ENCODE measurements at regions not wholly inside any gene's neighbourhood (a gene's known extent, or its start where the extent isn't known, plus 50 kb on each side); places are given as distances from the start of the nearest gene placed in this dataset.
A peak's percentile ranks its signal among the peaks of the same experiment; 100 is the strongest.

GRCh38 chr3:29065211-29065785, 215.6 kb upstream of the RBMS3 start:
- TF ChIP-seq CTCF (optimal IDR thresholded peaks at IDR 0.05 in 1 of 3, IDR thresholded peaks at IDR 0.05 in 1 of 3, conservative IDR thresholded peaks at IDR 0.05 in 1 of 3; ENCODE audit: extremely low read depth in 1 of 3, insufficient read depth in 2 of 3, low read length in 3 of 3): no peak
- no peak for TF ChIP-seq EZH2 (IDR thresholded peaks at IDR 0.05; ENCODE audit: low read length)

GRCh38 chr3:29067007-29067406, 213.9 kb upstream of the RBMS3 start:
- TF ChIP-seq EZH2 (IDR thresholded peaks at IDR 0.05; ENCODE audit: low read length) (no peak), CTCF (optimal IDR thresholded peaks at IDR 0.05 in 1 of 3, IDR thresholded peaks at IDR 0.05 in 1 of 3, conservative IDR thresholded peaks at IDR 0.05 in 1 of 3; ENCODE audit: extremely low read depth in 1 of 3, insufficient read depth in 2 of 3, low read length in 3 of 3) (no peak)
- no peak overlapping the region for H3K9ac ChIP-seq (ENCODE audit: control insufficient read depth, extremely low read depth, insufficient read depth, low read length)
- H3K4me2 ChIP-seq (ENCODE audit: control insufficient read depth, extremely low read depth, insufficient read depth, low read depth, low read length): no peak overlapping the region
- H3K4me1 ChIP-seq (ENCODE audit: control insufficient read depth, extremely low read depth, insufficient read depth, low read length): peaks cover 16% of the 10 kb centered on the region
- no peaks in the 10 kb centered on the region for H4K20me1 ChIP-seq (ENCODE audit: control insufficient read depth, extremely low read depth, insufficient read depth, low read length)
- no peak overlapping the region for H2AFZ ChIP-seq (ENCODE audit: control insufficient read depth, low read length)
- FAIRE-seq: peak; percentile 71
- no peaks in the 10 kb centered on the region for H3K79me2 ChIP-seq (ENCODE audit: control insufficient read depth, insufficient read depth, low read length)
- dilution Hi-C loops (cut with MboI; ENCODE audit: extremely low pct_ligation_motif_present, low sequenced_read_pairs): no loop called here
- H3K27ac ChIP-seq (ENCODE audit: control insufficient read depth, insufficient read depth, low read length): peak overlapping the region; percentile 48
- no peaks in the 10 kb centered on the region for H3K36me3 ChIP-seq (ENCODE audit: control insufficient read depth in 2 of 2, extremely low read depth in 1 of 2, insufficient read depth in 2 of 2, low read length in 2 of 2)
- DNase-seq (ENCODE audit: low read depth, low spot score): peak; percentile 35
- no peaks in the 10 kb centered on the region for H3K9me1 ChIP-seq (ENCODE audit: control insufficient read depth, extremely low read depth, insufficient read depth, low read length)
- H3K9me3 ChIP-seq (ENCODE audit: control insufficient read depth, low read depth, low read length): no peaks in the 10 kb centered on the region
- no peak overlapping the region for H3K4me3 ChIP-seq (ENCODE audit: control insufficient read depth in 2 of 3, extremely low read depth in 1 of 3, insufficient read depth in 2 of 3, low read depth in 1 of 3, low read length in 3 of 3)
- H3K27me3 ChIP-seq (ENCODE audit: control insufficient read depth, extremely low read depth, insufficient read depth, low read length): no peaks in the 10 kb centered on the region

More at GRCh38 chr3:29065211-29065785, 215.6 kb upstream of the RBMS3 start:
- Histone ChIP-seq H3K4me1 (ENCODE audit: control insufficient read depth, extremely low read depth, insufficient read depth, low read length) (peaks cover 16% of the 10 kb centered on the region), H3K9ac (ENCODE audit: control insufficient read depth, extremely low read depth, insufficient read depth, low read length) (no peak overlapping the region), H3K9me1 (ENCODE audit: control insufficient read depth, extremely low read depth, insufficient read depth, low read length) (no peaks in the 10 kb centered on the region), H3K36me3 (ENCODE audit: control insufficient read depth in 2 of 2, extremely low read depth in 1 of 2, insufficient read depth in 2 of 2, low read length in 2 of 2) (no peaks in the 10 kb centered on the region), H3K79me2 (ENCODE audit: control insufficient read depth, insufficient read depth, low read length) (no peaks in the 10 kb centered on the region), H3K4me3 (ENCODE audit: control insufficient read depth in 2 of 3, extremely low read depth in 1 of 3, insufficient read depth in 2 of 3, low read depth in 1 of 3, low read length in 3 of 3) (no peak overlapping the region), H3K9me3 (ENCODE audit: control insufficient read depth, low read depth, low read length) (no peaks in the 10 kb centered on the region), H2AFZ (ENCODE audit: control insufficient read depth, low read length) (peak overlapping the region; percentile 7), H3K27me3 (ENCODE audit: control insufficient read depth, extremely low read depth, insufficient read depth, low read length) (no peaks in the 10 kb centered on the region), H4K20me1 (ENCODE audit: control insufficient read depth, extremely low read depth, insufficient read depth, low read length) (no peaks in the 10 kb centered on the region), H3K4me2 (ENCODE audit: control insufficient read depth, extremely low read depth, insufficient read depth, low read depth, low read length) (peak overlapping the region; percentile 53), H3K27ac (ENCODE audit: control insufficient read depth, insufficient read depth, low read length) (peak overlapping the region; percentile 68)
- FAIRE-seq (peak; percentile 94), DNase-seq (ENCODE audit: low read depth, low spot score) (peak; percentile 94)
- dilution Hi-C loops (cut with MboI; ENCODE audit: extremely low pct_ligation_motif_present, low sequenced_read_pairs): no loop called here

Measured in keratinocyte (primary cell).